ENCODE measurements at regions not wholly inside any gene's neighbourhood (a gene's known extent, or its start where the extent isn't known, plus 50 kb on each side); places are given as distances from the start of the nearest gene placed in this dataset.

GRCh38 chrX:22373094-22373493 lies 100.4 kb downstream of the CBLL2 start:
- no peak for TF ChIP-seq POLR2A (IDR thresholded peaks at IDR 0.05)
- no peak for TF ChIP-seq CTCF (IDR thresholded peaks at IDR 0.05)

Data from uterus (tissue), 2 donors.